SK-N-MC (cell line): ENCODE measurements at regions not wholly inside any gene's neighbourhood (a gene's known extent, or its start where the extent isn't known, plus 50 kb on each side); places are given as distances from the start of the nearest gene placed in this dataset.

Experiments
- DNase-seq: peaks from one replicate; pipeline ENCODE4 v3.0.0-alpha.2; 2011; ENCODE audit warnings: low read depth, low spot score
- H3K27ac ChIP-seq: fragments of 200-600 bp; sonication (generic); 2 replicates; pipeline ENCODE4 v1.5.1; 2016; ENCODE audit warnings: mixed run types
- H3K36me3 ChIP-seq: fragments of 200-600 bp; sonication (generic); 2 replicates; pipeline ENCODE4 v1.6.1; 2017; ENCODE audit warnings: antibody characterized with exemption, low read length, mixed read lengths; ENCODE audit not compliant: insufficient read depth
- H3K4me3 ChIP-seq: fragments of 200-600 bp; sonication (generic); 2 replicates; pipeline ENCODE4 v1.5.1; 2016
- H3K9ac ChIP-seq: fragments of 200-600 bp; sonication (generic); 2 replicates; pipeline ENCODE4 v1.8.0; 2017; ENCODE audit warnings: mixed run types, mixed read lengths; ENCODE audit not compliant: insufficient read length
- H3K9me3 ChIP-seq: fragments of 200-600 bp; sonication (generic); 2 replicates; pipeline ENCODE4 v1.6.1; 2017; ENCODE audit warnings: low read depth, mild to moderate bottlenecking, antibody characterized with exemption, low read length, moderate library complexity, mixed read lengths
- EZH2 ChIP-seq: fragments of 200-600 bp; sonication (generic); IDR thresholded peaks from one replicate; pipeline ENCODE4 v1.6.1; 2017; ENCODE audit warnings: antibody characterized with exemption
- FOXP2 ChIP-seq: optimal IDR thresholded peaks from 2 replicates; pipeline ENCODE3; 2011; ENCODE audit warnings: mild to moderate bottlenecking, moderate library complexity; ENCODE audit not compliant: insufficient read depth; ENCODE audit errors: extremely low read length, control extremely low read depth
- POLR2AphosphoS5 ChIP-seq: IDR thresholded peaks from 2 replicates; pipeline ENCODE4 v1.6.1; 2012; ENCODE audit warnings: mild to moderate bottlenecking, low read depth, low read length, borderline replicate concordance

GRCh38 chr3:70386846-70387245 lies 74.4 kb upstream of the MDFIC2 start:
- H3K27ac ChIP-seq, result no peak overlapping the region
- H3K9me3 ChIP-seq, result no peaks in the 10 kb centered on the region
- no peak for DNase-seq
- no peak overlapping the region for H3K9ac ChIP-seq
- no peak overlapping the region for H3K4me3 ChIP-seq
- no peak for TF ChIP-seq EZH2
- no peak for TF ChIP-seq POLR2AphosphoS5
- no peak for TF ChIP-seq FOXP2
- H3K36me3 ChIP-seq, result no peaks in the 10 kb centered on the region

- H3K27ac ChIP-seq, result no peak overlapping the region
- TF ChIP-seq EZH2 (no peak), POLR2AphosphoS5 (no peak), FOXP2 (no peak)
These were observed 73.6 kb upstream of the MDFIC2 start for GRCh38 chr3:70386043-70386442.

DNA sequence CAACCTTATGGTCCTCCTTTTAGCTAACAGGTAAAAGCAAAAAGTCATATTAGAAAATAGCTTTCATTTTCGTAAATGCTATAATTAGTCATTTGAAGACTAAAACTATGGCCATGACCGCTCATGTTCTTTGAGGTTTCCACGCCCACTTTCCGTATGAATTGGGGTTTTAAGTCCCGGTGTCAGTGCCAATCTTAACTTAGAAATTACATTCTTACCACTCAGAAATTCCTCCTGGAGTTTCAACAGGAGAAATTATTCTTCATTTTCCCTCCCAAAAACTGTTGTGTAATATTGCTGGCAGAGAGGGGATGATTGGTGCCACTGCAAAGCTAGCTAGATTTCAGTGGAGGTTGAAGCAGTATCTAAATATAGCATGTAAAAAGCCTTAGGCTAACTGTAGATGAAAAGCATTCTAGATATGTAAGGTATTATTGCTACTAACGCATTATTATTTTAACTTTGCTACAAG lies 71.0 kb upstream of the MDFIC2 start:
- H3K9me3 ChIP-seq, result no peaks in the 10 kb centered on the region
- H3K36me3 ChIP-seq, result no peaks in the 10 kb centered on the region
- no peak for DNase-seq
- H3K4me3 ChIP-seq, result no peak overlapping the region
- no peak overlapping the region for H3K27ac ChIP-seq
- TF ChIP-seq POLR2AphosphoS5, result no peak
- TF ChIP-seq EZH2, result no peak
- TF ChIP-seq FOXP2, result no peak
- H3K9ac ChIP-seq, result no peak overlapping the region

More at GRCh38 chr3:70386043-70386442, 73.6 kb upstream of the MDFIC2 start:
- H3K9me3 ChIP-seq, result no peaks in the 10 kb centered on the region
- no peak overlapping the region for H3K9ac ChIP-seq
- no peak for DNase-seq
- H3K4me3 ChIP-seq, result no peak overlapping the region
- no peaks in the 10 kb centered on the region for H3K36me3 ChIP-seq

- TF ChIP-seq POLR2AphosphoS5, result no peak
- no peak for TF ChIP-seq FOXP2
- TF ChIP-seq EZH2, result no peak
- no peak for DNase-seq
- Histone ChIP-seq H3K27ac (no peak overlapping the region), H3K9ac (no peak overlapping the region), H3K36me3 (no peaks in the 10 kb centered on the region), H3K9me3 (no peaks in the 10 kb centered on the region), H3K4me3 (no peak overlapping the region)
These were observed 61.7 kb upstream of the MDFIC2 start for GRCh38 chr3:70374179-70374578.
